HG03432 (cell line): ENCODE measurements at regions not wholly inside any gene's neighbourhood (a gene's known extent, or its start where the extent isn't known, plus 50 kb on each side); places are given as distances from the start of the nearest gene placed in this dataset.

ENCODE experiments used
- ATAC-seq: cut with Tn5 transposase; IDR thresholded peaks from one replicate; pipeline ENCODE4 v1.9.1; 2021; ENCODE audit warnings: mild to moderate bottlenecking, moderate library complexity; ENCODE audit not compliant: unreplicated experiment

- no peak for ATAC-seq
Observed at GRCh38 chr1:55276671-55277376, 61.7 kb upstream of the USP24 start.

- no peak for ATAC-seq
Observed at GRCh38 chr1:55275941-55276341, 60.8 kb upstream of the USP24 start.

DNA sequence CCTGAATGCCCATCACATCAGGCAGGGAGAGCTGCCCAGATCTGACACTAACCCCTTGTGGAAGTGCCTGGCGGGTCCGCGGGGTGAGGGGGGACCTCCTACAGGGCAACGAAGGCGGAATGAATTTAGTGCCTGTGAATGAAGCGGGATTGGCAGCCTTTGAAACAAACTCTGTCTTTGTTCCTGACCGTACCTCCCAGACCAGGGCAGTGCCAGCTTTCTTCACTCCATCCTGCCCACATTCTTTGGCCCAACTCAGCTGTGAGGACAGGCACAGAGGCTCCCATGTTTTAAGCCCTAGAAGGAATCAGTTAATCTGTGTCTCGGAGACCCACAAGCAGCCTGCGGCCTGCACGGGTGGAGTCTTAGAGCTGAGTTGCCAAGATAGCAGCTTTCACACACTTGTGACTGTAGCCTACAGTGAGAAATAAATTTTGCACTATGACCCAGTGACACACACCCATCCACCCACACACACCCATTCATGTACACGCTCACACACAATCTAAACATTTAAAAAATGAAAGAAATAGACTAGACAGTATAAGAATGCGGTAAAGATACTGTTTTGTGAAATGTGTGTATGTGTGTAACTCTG lies 60.1 kb upstream of the USP24 start:
- ATAC-seq, result no peak

- no peak for ATAC-seq
Observed at GRCh38 chr1:55272994-55273393, 57.8 kb upstream of the USP24 start.
